IMR-90 (cell line): ENCODE measurements at regions not wholly inside any gene's neighbourhood (a gene's known extent, or its start where the extent isn't known, plus 50 kb on each side); places are given as distances from the start of the nearest gene placed in this dataset.

Source experiments
- ATAC-seq: fragments of 200-7000 bp; cut with Tn5 transposase; 2 replicates; pipeline ENCODE4 v1.9.1; 2020; ENCODE audit warnings: low read depth, mild to moderate bottlenecking, moderate library complexity
- BruUV-seq: library from RNA; stranded (reverse); fragments of 400-500 nt; replicated peaks from 2 replicates; lab custom pipeline; 2021; lab: Mats Ljungman, UMichigan
- CTCF ChIA-PET: fragments of 300-600 bp; formaldehyde crosslinking; extraction: SDS; loops from one replicate; lab custom pipeline; 2021; ENCODE audit warnings: antibody characterized with exemption; lab: Yijun Ruan, JAX
- POLR2A ChIA-PET: fragments of 300-600 bp; sonication (Branson Sonifier 250); formaldehyde crosslinking; loops from one replicate; lab custom pipeline; 2022; ENCODE audit warnings: antibody characterized with exemption; ENCODE audit not compliant: unreplicated experiment; lab: Charles Lee
- DNase-seq: peaks from one replicate; pipeline ENCODE4 v3.0.0; 2013
- H2AFZ ChIP-seq: replicated peaks from 2 replicates; pipeline ENCODE3; 2013; ENCODE audit warnings: low read length, mild to moderate bottlenecking; ENCODE audit not compliant: poor library complexity
- H2AK5ac ChIP-seq: 2 replicates; pipeline ENCODE4 v1.6.1; 2013; ENCODE audit warnings: low read depth, low read length, inconsistent platforms
- H2AK9ac ChIP-seq: replicated peaks from 2 replicates; pipeline ENCODE3; 2013; ENCODE audit warnings: mild to moderate bottlenecking, low read depth, low read length, moderate library complexity; ENCODE audit not compliant: poor library complexity
- H2BK120ac ChIP-seq: 2 replicates; pipeline ENCODE4 v1.6.1; 2013; ENCODE audit warnings: low read depth, low read length, inconsistent platforms
- H2BK15ac ChIP-seq: 3 replicates; pipeline ENCODE4 v1.6.1; 2013; ENCODE audit warnings: low read depth, low read length, inconsistent platforms
- H2BK20ac ChIP-seq: 2 replicates; pipeline ENCODE4 v1.6.1; 2013; ENCODE audit warnings: low read depth, mild to moderate bottlenecking, inconsistent platforms, low read length, moderate library complexity
- H2BK5ac ChIP-seq: 2 replicates; pipeline ENCODE4 v1.6.1; 2013; ENCODE audit warnings: mild to moderate bottlenecking, low read depth, low read length, inconsistent platforms; ENCODE audit not compliant: poor library complexity, severe bottlenecking
- H3K14ac ChIP-seq: replicated peaks from 2 replicates; pipeline ENCODE4 v1.6.1; 2013; ENCODE audit warnings: low read depth, low read length, inconsistent platforms
- H3K18ac ChIP-seq: 2 replicates; pipeline ENCODE4 v1.6.1; 2013; ENCODE audit warnings: low read depth, low read length, control low read depth
- H3K23ac ChIP-seq: 2 replicates; pipeline ENCODE4 v1.6.1; 2013; ENCODE audit warnings: low read depth, low read length, inconsistent platforms
- H3K27ac ChIP-seq: 2 replicates; pipeline ENCODE4 v1.5.1; 2013; ENCODE audit warnings: mild to moderate bottlenecking, control low read depth, low read length; ENCODE audit not compliant: insufficient read depth
- H3K27me3 ChIP-seq: 2 replicates; pipeline ENCODE4 v1.6.1; 2013; ENCODE audit warnings: low read length; ENCODE audit not compliant: control insufficient read depth, insufficient read depth
- H3K36me3 ChIP-seq: 2 replicates; pipeline ENCODE4 v1.6.1; 2013; ENCODE audit warnings: low read length, mixed read lengths; ENCODE audit not compliant: control insufficient read depth, insufficient read depth
- H3K4ac ChIP-seq: 2 replicates; pipeline ENCODE4 v1.6.1; 2013; ENCODE audit warnings: low read depth, low read length, inconsistent platforms
- H3K4me1 ChIP-seq: 2 replicates; pipeline ENCODE4 v1.6.1; 2013; ENCODE audit warnings: low read length, mixed read lengths; ENCODE audit not compliant: control insufficient read depth, insufficient read depth
- H3K4me2 ChIP-seq: 2 replicates; pipeline ENCODE4 v1.6.1; 2013; ENCODE audit warnings: low read depth, mild to moderate bottlenecking, control low read depth, low read length, moderate library complexity
- H3K4me3 ChIP-seq: 2 replicates; pipeline ENCODE4 v1.5.1; 2013; ENCODE audit warnings: low read depth, mild to moderate bottlenecking, control low read depth, low read length, moderate library complexity; ENCODE audit not compliant: insufficient read depth
- H3K56ac ChIP-seq: 2 replicates; pipeline ENCODE4 v1.6.1; 2013; ENCODE audit warnings: low read length, inconsistent platforms; ENCODE audit not compliant: insufficient read depth; ENCODE audit errors: extremely low read depth
- H3K79me1 ChIP-seq, 2 experiments: 2 replicates each; pipeline ENCODE4 v1.6.1; 2013; ENCODE audit warnings: low read length in 2 of 2, inconsistent platforms in 1 of 2, low read depth in 1 of 2
- H3K9ac ChIP-seq: 2 replicates; pipeline ENCODE4 v1.6.1; 2013; ENCODE audit warnings: low read depth, low read length, control low read depth
- H3K9me1 ChIP-seq: 2 replicates; pipeline ENCODE4 v1.6.1; 2013; ENCODE audit warnings: low read length, inconsistent platforms; ENCODE audit not compliant: insufficient read depth
- H3K9me3 ChIP-seq: 2 replicates; pipeline ENCODE4 v1.6.1; 2013; ENCODE audit warnings: low read length; ENCODE audit not compliant: control insufficient read depth, insufficient read depth
- H4K20me1 ChIP-seq: 2 replicates; pipeline ENCODE4 v1.6.1; 2013; ENCODE audit warnings: low read length, inconsistent platforms; ENCODE audit not compliant: insufficient read depth
- H4K5ac ChIP-seq: 2 replicates; pipeline ENCODE4 v1.6.1; 2013; ENCODE audit warnings: mild to moderate bottlenecking, low read depth, low read length, control low read depth
- H4K8ac ChIP-seq, 2 experiments: 2 replicates each; pipeline ENCODE4 v1.6.1; 2013; ENCODE audit warnings: low read depth in 2 of 2, low read length in 2 of 2, control low read depth in 1 of 2, inconsistent platforms in 1 of 2
- H4K91ac ChIP-seq: 2 replicates; pipeline ENCODE4 v1.6.1; 2013; ENCODE audit warnings: low read depth, low read length, inconsistent platforms; ENCODE audit not compliant: insufficient read depth
- CEBPB ChIP-seq: IDR thresholded peaks from 2 replicates; pipeline ENCODE4 v1.6.1; 2012; ENCODE audit warnings: low read depth, low read length, improper control_type of control experiment
- CHD1 ChIP-seq: IDR thresholded peaks from 2 replicates; pipeline ENCODE4 v1.6.1; 2012; ENCODE audit warnings: low read depth, low read length, improper control_type of control experiment
- CTCF ChIP-seq: conservative IDR thresholded peaks from 2 replicates; pipeline ENCODE4 v1.5.1; 2012; ENCODE audit warnings: mild to moderate bottlenecking, low read depth, low read length, improper control_type of control experiment
- ELK1 ChIP-seq: fragments of 150-350 bp; IDR thresholded peaks from 2 replicates; pipeline ENCODE4 v1.6.1; 2016; ENCODE audit warnings: low read depth, mild to moderate bottlenecking, low read length, moderate library complexity, borderline replicate concordance
- FOS ChIP-seq: fragments of 150-350 bp; IDR thresholded peaks from 2 replicates; pipeline ENCODE4 v1.6.1; 2016; ENCODE audit warnings: low read depth, low read length
- NFE2L2 ChIP-seq: fragments of 150-350 bp; IDR thresholded peaks from 2 replicates; pipeline ENCODE4 v1.6.1; 2016; ENCODE audit warnings: low read depth, mild to moderate bottlenecking, low read length
- POLR2A ChIP-seq: IDR thresholded peaks from 2 replicates; pipeline ENCODE4 v1.6.1; 2012; ENCODE audit warnings: mild to moderate bottlenecking, low read depth, low read length
- RCOR1 ChIP-seq: IDR thresholded peaks from 2 replicates; pipeline ENCODE4 v1.6.1; 2012; ENCODE audit warnings: mild to moderate bottlenecking, low read length, improper control_type of control experiment; ENCODE audit not compliant: insufficient replicate concordance
- RFX5 ChIP-seq: IDR thresholded peaks from 2 replicates; pipeline ENCODE4 v1.8.0; 2012; ENCODE audit warnings: low read depth, mild to moderate bottlenecking, low read length, moderate library complexity
- SMC3 ChIP-seq: fragments of 150-350 bp; IDR thresholded peaks from 2 replicates; pipeline ENCODE4 v1.6.1; 2016; ENCODE audit warnings: low read depth, mild to moderate bottlenecking, antibody characterized with exemption, low read length, moderate library complexity
- USF2 ChIP-seq: fragments of 150-350 bp; IDR thresholded peaks from 2 replicates; pipeline ENCODE4 v1.6.1; 2017; ENCODE audit warnings: mild to moderate bottlenecking, antibody characterized with exemption, low read length, low read depth
- WGBS, 2 experiments: methylation state at CpG; one replicate each; pipeline versions ENCODE4 v1.1.5 to v1.1.7; 2013; ENCODE audit warnings: missing lambda C conversion rate in 2 of 2; ENCODE audit not compliant: insufficient read length in 1 of 2; ENCODE audit errors: extremely low coverage in 2 of 2; 5-methylcytosine and 5-hydroxymethylcytosine counted together
- dilution Hi-C: fragments of 300-500 bp; cut with HindIII; formaldehyde crosslinking; loops from one replicate; pipeline ENCODE4 v1.14.3; 2018; ENCODE audit warnings: low sequenced_read_pairs; ENCODE audit not compliant: unreplicated experiment
- in situ Hi-C: fragments of 300-500 bp; cut with MboI; formaldehyde crosslinking; loops from 3 replicates; pipeline ENCODE4 v1.14.3; 2019; ENCODE audit warnings: low sequenced_read_pairs, inconsistent platforms, mixed read lengths
- intact Hi-C: fragments of 100-400 bp; cut with micrococcal nuclease; formaldehyde crosslinking; loops from 2 replicates; pipeline ENCODE4 v1.10.0; 2022

- H3K4me1 ChIP-seq, result peaks cover 16% of the 10 kb centered on the region
- no peak overlapping the region for H4K8ac ChIP-seq
- in situ Hi-C loops (loop anchor here (25.0 kb wide), 1 partner anchor 539 kb away; the partner anchor contains the start of gene DDX1), intact Hi-C loops (loop anchor here (10.0 kb wide), 1 partner anchor 517 kb away; the partner anchor contains the start of gene NBAS), dilution Hi-C loops (no loop called here)
- no peak overlapping the region for H2BK5ac ChIP-seq
- no peak overlapping the region for H2AFZ ChIP-seq
- POLR2A ChIA-PET, result no interaction called here
- no peaks in the 10 kb centered on the region for H3K27me3 ChIP-seq
- H3K9ac ChIP-seq, result no peak overlapping the region
- H3K23ac ChIP-seq, result no peak overlapping the region
- no peak overlapping the region for H2AK5ac ChIP-seq
- H2BK20ac ChIP-seq, result no peak overlapping the region
- H3K79me1 ChIP-seq, result no peaks in the 10 kb centered on the region
- no peak overlapping the region for H2BK15ac ChIP-seq
- H3K56ac ChIP-seq, result no peak overlapping the region
- no peak overlapping the region for H3K27ac ChIP-seq
- ATAC-seq (no peak), DNase-seq (no peak)
- no peak overlapping the region for H3K4ac ChIP-seq
- H4K20me1 ChIP-seq, result no peaks in the 10 kb centered on the region
- CTCF ChIA-PET, result no interaction called here
- no peaks in the 10 kb centered on the region for H3K36me3 ChIP-seq
- no peak overlapping the region for H3K18ac ChIP-seq
- TF ChIP-seq ELK1 (no peak), USF2 (no peak), CHD1 (no peak), POLR2A (no peak), RFX5 (no peak), FOS (no peak), RCOR1 (no peak), SMC3 (no peak), NFE2L2 (no peak), CEBPB (no peak), CTCF (no peak)
- H4K5ac ChIP-seq, result no peak overlapping the region
- H3K4me2 ChIP-seq, result no peak overlapping the region
- no peak overlapping the region for H2BK120ac ChIP-seq
- BruUV-seq, result no TSS peak
- H3K4me3 ChIP-seq, result no peak overlapping the region
- H2AK9ac ChIP-seq, result no peak overlapping the region
- no peak overlapping the region for H3K14ac ChIP-seq
- no peaks in the 10 kb centered on the region for H3K9me3 ChIP-seq
- 90% methylated on average over 2 of the region's 6 CpGs; no CpG with 5 or more reads in 1 of the 2 experiments for WGBS, 2 experiments
- H3K9me1 ChIP-seq, result peaks cover 7% of the 10 kb centered on the region
- H4K91ac ChIP-seq, result no peak overlapping the region
These were observed 415.5 kb downstream of the LRATD1 start for GRCh38 chr2:15048000-15048399.
